HG03139 (cell line): ENCODE measurements at regions not wholly inside any gene's neighbourhood (a gene's known extent, or its start where the extent isn't known, plus 50 kb on each side); places are given as distances from the start of the nearest gene placed in this dataset.

Experiments used
- ATAC-seq: cut with Tn5 transposase; IDR thresholded peaks from one replicate; pipeline ENCODE4 v1.9.1; 2021; ENCODE audit not compliant: unreplicated experiment

DNA sequence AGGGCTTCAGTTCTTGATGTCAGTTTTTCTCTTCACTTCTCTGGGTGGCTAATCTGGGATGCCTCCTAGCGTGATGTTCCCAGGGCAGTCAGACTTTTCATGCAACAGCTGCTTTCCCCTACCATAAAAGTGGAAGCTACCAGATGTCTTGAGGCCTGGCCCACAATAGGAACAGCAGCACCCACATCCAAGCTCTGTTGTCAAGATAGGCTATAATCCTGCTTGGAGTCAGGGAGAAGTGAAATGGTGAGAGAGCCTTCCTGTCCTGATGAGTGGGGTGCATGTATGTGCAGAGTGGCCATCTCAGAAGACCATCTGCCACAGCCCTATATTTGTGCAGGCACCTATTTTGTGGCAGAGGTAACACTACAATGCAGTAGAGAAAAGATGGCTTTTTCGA lies 108.0 kb downstream of the HTR5A start:
- ATAC-seq = no peak

GRCh38 chr7:155181768-155182167 lies 111.6 kb downstream of the HTR5A start:
- ATAC-seq = no peak

DNA sequence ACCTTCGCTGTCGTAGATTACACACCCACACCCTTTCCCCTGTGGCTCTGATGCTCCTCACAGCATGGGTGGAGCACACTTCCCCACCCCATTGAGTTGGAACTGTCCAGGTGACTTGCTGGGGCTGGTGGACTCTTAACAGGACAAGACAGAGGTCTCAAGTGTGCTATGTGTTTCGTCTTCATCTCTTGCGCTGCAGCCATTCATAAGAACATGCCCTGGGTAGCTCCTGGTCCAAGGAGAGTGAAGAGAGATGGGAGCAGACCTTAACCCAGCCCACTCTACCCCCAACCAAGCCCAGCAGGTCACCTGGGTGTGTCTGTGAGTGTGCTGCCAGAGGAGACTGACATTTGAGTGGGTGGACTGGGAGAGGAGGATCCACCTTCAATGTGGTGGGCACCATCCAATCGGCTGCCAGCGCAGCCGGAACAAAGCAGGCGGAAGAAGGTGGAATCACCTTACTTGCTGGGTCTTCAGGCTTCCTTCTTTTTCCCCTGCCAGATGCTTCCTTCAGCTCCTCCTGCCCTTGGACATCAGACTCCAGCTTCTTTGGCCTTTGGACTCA lies 112.4 kb downstream of the HTR5A start:
- ATAC-seq = no peak

DNA sequence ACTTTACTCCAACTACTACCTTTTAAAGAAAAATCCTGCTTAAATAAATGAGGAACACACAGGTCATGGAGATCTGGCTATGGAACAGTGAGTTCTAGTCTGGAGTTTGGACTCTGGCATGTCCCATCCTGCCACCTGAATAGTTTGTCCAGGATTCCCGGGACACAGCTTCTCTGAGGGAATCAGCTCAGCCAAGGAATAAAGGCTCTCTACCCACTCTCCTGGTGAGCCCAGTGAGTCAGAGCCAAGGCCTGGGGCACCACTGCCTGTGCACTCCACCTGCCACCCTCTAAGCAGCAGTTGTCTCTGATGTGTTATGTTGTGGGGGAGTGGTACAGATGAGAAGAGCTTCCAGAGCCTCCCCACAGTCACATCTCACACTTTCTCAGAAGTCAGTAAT lies 113.5 kb downstream of the HTR5A start:
- no peak for ATAC-seq

DNA sequence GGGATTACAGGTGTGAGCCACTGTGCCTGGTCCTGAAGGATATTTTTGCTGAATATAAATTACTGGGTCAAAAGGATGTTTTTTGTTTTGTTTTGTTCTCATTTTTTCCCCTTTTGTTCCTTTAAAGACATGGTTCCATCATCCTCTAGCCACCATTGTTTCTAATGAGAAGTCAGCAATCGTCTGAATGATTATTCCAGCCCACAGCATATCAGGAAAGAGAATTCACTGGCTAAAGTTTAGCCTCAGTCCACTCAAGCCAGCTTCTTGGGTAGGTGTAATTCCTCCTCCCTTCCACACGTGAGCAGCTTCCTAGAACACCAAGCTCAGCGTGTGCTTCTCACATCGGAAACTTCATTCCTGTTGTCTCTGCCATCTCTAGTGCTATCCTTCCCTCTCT lies 112.8 kb upstream of the INSIG1 start:
- ATAC-seq = no peak

DNA sequence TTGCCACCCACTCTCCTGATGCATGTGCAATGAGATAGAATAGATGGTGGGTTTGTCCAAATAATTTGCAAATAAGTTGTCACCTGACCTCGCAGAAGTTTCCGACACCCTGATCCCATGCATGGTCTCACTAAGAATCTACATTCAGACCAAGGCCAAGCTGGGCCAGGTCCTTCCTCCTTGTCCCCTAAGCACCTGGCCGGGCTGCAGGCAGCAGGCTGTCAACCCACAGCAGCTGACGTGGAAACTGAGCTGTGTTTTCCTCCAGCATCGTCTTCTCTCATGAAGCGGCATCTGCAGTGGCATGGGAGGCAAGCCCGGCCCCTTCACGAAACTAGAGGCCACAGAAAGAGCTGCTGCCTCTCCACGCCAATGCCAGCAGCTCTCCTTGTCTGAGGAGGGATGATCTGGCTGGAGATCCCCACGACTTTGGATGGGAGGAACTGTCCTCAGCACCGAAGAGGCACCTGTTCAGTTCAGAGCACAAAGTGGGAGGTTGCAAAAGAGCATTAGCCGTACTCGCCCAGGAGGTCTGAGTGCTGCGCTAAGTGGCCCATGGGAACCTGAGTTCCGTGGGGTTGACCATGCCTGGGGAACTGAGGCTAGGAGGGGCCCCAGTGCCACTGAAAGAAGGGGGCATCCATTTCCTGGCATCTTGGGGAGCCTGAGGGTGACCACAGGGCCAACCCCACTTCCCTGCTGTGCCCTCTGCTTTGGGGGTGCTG lies 110.5 kb upstream of the INSIG1 start:
- no peak for ATAC-seq

- ATAC-seq = no peak
Measured at GRCh38 chr7:155188357-155188756, 109.3 kb upstream of the INSIG1 start.

- ATAC-seq = no peak
Measured at GRCh38 chr7:155188821-155189581, 108.7 kb upstream of the INSIG1 start.

- ATAC-seq = no peak
Measured at GRCh38 chr7:155189590-155189989, 108.1 kb upstream of the INSIG1 start.

- ATAC-seq = peak; percentile 44
Measured at GRCh38 chr7:155190688-155191087, 107.0 kb upstream of the INSIG1 start.

DNA sequence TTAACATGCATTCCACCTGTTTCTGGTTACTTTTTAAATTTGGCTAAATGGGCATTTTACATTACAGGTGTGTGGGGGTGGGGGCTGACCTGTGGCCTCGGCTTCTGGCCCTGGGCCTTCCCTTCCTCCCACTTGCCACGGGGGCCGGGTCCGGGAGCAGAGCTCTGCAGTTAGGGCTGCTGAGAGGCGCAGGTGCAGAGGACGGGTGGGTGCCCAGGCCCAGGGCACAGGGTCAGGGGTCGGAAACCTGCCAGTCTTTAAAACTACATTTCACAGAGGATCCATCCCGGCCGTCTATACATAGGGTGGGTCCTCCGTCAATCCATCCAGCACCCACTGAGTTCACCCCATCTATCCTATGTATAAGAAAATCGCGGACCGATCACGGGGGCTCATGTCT lies 106.5 kb upstream of the INSIG1 start:
- no peak for ATAC-seq

DNA sequence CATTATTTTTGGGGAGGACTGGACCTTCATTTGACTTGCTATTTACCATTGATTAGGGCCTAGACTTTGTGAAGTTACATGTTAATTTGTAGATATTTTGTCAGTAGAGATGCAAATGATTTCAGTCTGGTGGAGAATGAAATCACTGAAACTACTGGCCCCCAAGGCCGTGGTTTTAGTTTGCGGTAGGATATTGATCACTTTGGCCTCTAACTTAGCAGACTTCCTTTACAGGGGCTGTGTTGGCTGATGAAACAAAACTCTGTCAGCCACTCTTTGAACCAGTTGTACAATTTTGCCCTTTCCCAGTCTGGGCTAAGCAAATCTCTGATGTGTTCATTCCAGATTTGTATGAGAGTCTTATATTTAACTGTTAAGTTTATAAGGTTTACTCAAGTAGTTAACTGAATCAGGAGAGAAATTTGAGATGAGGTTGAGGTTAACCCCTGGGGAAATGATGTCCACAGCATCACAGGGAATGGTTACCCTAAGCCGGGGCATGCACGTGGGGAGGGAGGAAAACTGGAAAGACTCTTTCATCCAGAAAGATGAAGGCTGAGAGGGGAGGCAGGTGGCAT lies 105.7 kb upstream of the INSIG1 start:
- no peak for ATAC-seq

- no peak for ATAC-seq
Measured at GRCh38 chr7:155192961-155193640, 104.6 kb upstream of the INSIG1 start.

GRCh38 chr7:155193716-155194115 lies 104.0 kb upstream of the INSIG1 start:
- ATAC-seq = no peak

DNA sequence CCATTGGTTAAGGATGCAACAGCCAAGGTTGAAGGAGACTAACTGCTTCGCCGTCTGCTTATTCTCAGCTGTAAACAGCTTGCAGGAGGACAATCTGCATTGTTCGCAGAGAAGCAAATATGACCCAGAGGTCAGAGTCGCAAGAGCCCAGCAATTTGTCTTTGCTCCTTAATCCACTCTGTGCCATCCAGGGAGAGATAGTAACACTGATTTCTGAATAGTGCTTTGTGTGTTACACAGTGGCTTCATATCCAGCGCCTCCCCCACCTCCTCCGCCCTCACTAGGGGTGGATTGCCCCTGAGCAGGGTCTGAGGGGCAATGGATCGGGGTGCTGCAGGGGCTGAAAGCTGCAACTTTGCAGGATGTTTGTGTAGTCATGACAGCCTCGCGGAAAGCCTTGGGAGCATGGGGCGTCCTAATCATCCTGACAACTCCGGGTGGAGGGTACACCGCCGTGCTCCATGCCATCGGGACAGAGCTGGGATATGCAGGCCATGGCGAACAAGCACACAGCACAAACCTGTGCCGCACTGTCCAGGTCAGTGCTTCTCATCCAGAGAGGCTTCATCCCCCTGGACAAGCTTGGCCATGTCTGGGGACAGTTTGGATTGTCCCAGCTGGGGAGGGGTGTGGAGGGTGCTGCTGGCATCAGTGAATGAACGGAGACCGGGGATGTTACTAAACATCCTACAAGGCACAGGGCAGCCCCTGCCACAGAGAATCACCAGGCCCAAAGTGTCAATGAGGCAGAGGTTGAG lies 103.1 kb upstream of the INSIG1 start:
- no peak for ATAC-seq

GRCh38 chr7:155195939-155196523 lies 101.6 kb upstream of the INSIG1 start:
- no peak for ATAC-seq

DNA sequence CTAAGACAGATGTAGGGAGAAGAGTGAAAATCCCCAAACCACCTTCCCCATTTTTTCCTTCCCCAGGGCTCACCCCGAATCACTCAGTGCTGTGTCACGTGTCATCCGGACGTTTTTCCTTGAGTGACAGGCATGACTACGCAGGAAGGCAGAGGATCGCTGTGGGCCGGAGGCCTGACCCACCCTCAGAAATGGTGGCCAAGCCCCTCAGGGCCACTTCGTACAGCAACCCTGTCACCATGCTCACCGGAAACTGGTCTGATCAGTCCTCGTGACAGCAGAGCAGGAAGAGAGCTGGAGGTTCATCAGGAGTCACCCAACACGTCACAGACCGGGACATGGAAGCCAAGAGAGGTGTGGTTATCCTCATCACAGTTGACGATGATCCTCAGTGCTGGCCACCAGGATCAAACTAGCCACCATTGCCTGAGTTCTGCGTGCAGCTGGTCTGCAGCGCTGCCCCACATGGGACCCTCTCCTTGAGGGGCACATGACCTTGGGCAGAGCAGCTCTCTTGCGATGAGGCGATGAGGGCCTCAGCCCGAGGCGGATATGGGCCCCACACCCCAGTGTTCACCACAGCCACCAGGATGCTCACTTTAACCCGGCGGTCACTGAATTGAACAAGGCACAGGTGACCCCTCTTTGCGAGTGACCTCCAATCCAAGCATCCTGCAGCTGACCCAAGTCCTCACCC lies 99.3 kb upstream of the INSIG1 start:
- no peak for ATAC-seq

GRCh38 chr7:155198901-155199845 lies 98.5 kb upstream of the INSIG1 start:
- ATAC-seq = peak; percentile 55
